ENCODE measurements at regions not wholly inside any gene's neighbourhood (a gene's known extent, or its start where the extent isn't known, plus 50 kb on each side); places are given as distances from the start of the nearest gene placed in this dataset.
"Not testable (repeated sequence)": the region's sequence is repeated elsewhere in the genome, so short reads cannot be mapped to it uniquely, and the experiment has no call there.

DNA sequence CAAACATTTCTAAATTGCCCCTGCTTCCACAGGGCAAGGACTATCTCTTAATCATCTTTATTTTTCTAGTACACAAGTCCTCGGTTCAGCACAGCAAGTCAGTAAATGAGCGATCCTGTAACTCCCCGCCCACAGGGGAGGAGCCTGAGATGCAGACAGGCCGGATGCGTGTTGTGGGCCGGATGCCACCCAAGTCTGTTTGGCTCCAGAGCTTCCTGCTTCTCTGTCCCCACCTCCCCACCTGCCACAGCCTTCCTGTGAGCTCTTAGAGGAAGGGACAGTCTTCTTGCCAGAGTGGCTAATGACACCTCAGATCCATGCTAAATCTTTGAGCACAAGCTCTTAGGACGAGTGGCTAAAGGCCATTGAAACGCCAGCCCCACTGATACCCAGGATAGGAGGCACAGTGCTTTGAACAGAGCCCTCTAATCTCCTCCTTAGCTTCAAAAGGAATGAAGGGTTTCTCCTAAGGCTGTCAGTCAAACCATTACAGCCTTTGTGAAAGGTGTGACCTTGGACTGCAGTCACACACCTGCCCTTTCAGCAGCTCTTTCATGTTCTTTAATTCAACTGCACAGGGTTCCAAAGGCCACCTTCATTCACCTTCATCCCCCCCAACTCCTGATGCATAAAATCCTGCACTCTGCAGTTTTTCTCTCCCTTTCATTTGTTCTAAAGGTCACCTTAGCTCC, 264.3 kb downstream of the TFAP2C start:
- DNase-seq (ENCODE audit: extremely low read depth in 1 of 11, low read depth in 9 of 11, low spot score in 4 of 11), result no peak

DNA sequence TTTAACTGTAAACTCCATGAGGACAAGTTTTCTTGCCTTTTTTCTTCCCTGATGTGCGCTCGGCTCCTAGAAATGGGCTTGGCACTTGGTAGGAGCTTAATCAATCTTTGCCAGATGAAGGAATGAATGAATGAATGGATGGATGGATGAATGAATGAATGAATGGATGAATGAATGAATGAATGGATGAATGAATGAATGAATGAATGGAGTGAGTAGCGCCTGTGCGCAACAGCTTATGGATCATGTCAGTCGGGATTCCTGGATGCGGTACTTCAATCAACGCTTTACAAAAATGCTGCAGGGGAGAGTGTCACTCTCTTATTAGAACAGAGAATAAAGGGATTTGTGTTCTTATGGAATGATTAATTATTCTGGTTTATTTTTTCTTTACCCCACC, 267.3 kb downstream of the TFAP2C start:
- no peak for DNase-seq (ENCODE audit: extremely low read depth in 1 of 11, low read depth in 9 of 11, low spot score in 4 of 11)

DNA sequence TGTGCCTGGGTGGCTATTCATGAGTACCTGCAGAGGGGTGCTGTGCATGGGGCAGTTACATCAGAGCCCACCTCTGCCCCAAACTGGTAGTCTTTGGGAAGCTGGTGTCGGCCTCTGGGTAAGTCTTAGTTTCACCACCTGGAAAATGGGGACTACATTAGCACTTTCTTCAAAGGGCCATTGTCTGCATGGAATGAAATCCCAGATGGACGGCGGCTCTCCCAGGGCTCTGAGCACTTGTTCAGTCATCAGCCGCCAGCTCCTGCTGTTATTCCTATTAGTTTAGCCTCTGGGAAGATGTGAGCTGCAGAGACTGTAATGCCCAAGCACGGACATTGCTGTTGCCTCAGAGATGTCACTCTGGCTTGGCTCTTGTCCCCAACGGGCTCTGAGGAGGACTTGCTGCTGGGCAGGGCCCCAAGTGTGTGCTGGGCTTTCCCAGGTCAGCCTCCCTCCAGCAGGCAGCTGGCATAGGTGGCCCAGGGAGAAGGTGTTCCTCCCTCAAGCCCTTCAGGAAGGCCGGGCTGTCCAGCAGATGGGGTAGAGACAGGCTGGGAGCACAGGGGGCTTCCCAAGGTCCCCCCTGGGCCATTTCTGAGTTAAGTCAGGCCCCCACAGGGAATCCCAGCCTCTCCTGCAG, 268.3 kb downstream of the TFAP2C start:
- DNase-seq (ENCODE audit: extremely low read depth in 1 of 11, low read depth in 9 of 11, low spot score in 4 of 11), result no peak

DNA sequence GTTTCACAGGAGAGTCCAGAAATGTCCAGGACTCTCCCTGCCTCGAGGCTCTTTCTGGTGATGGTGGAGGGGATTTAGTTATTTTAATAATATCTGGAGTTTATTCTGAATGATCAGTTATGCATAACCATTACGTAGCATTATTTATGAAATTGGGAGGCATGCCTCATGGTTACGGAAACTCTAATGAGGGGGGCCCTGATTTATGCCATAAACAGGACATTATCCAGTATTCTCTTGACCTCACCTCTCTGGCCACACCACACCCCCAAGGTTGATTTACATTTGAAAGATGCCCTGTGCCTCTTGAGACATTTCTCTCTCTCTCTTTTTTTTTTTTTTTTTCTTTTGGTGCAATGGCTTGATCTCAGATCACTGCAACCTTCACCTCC, 268.8 kb downstream of the TFAP2C start:
- DNase-seq (ENCODE audit: extremely low read depth in 1 of 11, low read depth in 9 of 11, low spot score in 4 of 11), result no peak

DNA sequence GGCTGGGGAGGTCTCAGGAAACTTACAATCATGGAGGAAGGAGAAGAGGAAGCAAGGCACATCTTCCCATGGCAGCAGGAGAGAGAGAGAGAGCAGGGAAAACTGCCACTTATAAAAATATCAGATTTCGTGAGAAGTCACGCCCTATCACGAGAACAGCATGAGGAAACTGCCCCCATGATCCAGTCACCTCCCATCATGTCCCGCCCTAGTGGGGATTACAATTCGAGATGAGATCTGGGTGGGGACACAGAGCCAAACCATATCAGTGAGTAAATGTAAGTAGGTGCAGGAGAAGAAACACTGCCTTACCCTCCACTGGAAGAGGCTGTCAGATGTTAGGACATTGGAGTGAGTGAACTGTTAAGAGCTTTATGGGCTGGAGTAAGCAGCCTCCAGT, 270.4 kb downstream of the TFAP2C start:
- DNase-seq (ENCODE audit: extremely low read depth in 1 of 11, low read depth in 9 of 11, low spot score in 4 of 11), result no peak

DNA sequence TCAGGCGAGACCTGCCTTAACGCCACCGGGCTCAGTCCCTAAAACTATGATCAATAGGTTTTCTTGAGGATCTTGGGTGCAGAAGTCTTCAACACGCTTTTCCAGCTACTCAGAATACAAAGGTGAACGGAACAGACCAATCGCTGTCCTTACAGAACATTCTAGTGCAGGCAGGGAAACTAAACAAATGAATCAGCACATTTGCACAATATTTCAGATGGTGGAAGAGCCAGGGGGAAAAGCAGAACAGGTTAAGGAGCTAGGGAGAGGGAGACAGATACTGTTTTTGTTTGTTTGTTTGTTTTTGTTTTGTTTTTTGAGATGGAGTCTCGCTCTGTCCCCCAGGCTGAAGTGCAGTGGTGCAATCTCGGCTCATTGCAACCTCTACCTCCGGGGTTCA, 271.1 kb downstream of the TFAP2C start:
- DNase-seq (ENCODE audit: extremely low read depth in 1 of 11, low read depth in 9 of 11, low spot score in 4 of 11), result no peak

DNA sequence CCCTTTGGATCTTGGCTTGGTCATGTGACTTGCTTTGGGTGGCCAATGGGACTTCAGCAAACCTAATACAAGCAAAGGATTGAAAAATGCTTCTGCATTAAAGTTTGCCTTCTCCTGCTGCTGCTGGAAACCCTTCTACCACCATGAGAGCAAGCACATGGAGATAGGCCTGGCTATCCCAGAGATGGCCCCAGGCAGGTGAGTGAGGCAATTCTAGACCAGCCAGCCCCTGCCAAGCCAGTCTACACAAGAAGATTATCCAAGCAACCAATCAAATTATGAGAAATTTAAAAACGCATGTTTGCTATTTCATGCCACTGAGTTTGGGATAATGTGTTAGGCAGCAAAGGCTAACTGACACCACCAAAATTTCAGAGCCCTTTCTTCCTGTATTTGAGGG, 274.3 kb downstream of the TFAP2C start:
- DNase-seq (ENCODE audit: extremely low read depth in 1 of 11, low read depth in 9 of 11, low spot score in 4 of 11), result no peak

DNA sequence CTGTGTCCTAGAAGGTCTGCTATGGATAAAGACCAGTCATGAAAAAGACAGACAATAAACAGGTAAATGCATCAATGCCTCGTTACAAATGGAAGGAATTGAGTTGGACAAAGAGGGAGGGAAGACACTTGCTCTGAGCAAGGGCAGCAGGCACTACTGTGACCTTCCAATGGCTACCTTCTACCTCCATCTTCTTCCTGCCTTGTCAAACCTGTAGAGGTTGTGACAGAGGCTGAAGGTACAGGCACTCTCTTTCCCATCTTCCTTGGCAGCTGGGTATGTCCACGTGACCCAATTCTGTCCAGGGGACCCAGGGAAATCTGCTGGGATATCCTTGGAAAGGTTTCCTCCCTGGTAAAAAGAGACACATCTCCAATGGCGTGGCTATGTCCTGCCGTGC, 274.8 kb downstream of the TFAP2C start:
- DNase-seq (ENCODE audit: extremely low read depth in 1 of 11, low read depth in 9 of 11, low spot score in 4 of 11), result no peak

DNA sequence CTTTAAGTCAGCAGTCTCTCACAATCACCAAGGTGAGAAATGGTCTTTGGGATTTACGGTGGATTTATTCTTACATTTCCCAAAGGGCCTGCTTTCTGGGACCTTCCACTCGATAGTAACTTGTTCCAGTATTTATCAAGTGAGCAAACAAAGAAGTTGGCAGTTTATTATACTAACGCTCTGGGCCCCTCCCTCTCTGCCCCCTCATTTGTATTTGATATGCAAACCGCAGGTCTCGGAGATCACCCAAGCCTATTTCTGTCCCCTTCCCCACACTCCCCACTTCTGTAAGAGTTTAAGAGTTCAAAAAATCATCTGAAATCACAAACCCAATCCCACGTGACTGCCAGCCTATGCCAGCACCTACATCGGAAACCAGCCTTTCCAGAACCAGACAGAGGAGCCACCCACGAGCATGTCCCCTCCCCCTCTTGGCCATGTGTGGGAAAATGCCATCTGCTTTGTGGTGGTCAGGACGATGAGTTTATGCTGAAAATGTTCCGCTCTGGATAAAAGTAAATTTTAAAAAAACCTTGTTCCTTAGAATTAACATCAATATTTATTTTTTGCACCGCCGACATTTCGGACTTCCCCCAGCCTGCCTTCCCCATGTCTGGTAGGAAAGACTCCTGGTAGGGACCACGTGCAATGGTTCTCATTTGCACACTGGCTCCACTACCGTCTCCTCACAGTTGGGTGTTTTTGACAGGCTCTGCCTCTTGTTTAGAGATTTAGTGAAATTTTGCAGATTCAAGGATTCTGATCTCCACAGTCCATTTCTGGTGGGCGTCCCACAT, 281.0 kb downstream of the TFAP2C start:
- no peak for DNase-seq (ENCODE audit: extremely low read depth in 1 of 11, low read depth in 9 of 11, low spot score in 4 of 11)

DNA sequence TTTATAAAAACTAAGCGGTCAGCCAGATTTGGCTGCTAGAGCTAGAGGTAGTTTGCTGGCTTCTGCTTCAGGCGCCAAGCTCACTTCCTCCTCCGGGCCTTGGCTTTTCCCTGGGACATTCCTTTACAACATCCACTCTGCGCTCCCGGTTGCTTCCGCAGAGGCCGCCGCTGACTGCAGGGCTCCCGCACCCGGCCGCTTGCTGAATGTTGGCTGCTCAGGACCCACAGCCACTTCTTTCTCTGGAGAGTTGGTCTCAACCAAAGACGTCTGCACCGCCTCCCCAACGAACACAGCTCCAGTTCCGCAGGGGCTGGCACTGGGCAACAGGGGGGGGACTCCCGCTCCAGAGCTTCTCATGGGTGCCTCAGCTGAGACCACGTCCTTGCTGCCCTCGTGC, 282.8 kb downstream of the TFAP2C start:
- no peak for DNase-seq (ENCODE audit: extremely low read depth in 1 of 11, low read depth in 9 of 11, low spot score in 4 of 11)

DNA sequence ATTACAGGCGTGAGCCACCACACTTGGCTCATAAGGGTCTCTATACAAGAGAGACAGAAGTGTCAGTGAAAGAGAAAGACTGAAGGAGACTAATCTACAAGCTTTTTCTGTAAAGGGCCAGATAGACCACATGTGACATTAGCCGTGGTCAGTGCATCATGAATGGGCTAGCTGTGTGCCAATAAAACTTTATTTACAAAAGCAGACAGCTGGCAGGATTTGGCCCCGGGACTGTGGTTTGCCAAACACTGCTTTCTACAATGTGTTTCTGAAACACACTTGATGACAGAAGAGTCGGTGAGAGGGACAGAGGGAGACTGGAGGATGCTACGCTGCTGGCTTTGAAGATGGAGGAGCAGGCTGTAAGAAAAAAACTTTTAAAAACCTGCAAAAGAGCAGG, 285.4 kb downstream of the TFAP2C start:
- DNase-seq (ENCODE audit: extremely low read depth in 1 of 11, low read depth in 9 of 11, low spot score in 4 of 11), result no peak

DNA sequence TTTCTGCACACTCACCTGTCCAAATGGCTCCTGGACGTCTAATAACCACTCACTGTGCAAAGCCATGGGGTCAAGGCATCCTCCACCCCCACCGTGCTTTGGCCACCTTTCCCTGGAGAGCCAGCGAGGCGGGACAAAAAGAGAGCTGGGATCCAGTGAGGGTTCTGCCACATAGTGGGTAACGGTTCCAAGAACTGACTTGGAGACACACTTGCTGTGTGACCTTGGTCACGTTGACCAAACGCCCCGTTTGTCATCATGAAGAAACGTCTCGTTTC, 287.2 kb downstream of the TFAP2C start:
- no peak for DNase-seq (ENCODE audit: extremely low read depth in 1 of 11, low read depth in 9 of 11, low spot score in 4 of 11)

DNA sequence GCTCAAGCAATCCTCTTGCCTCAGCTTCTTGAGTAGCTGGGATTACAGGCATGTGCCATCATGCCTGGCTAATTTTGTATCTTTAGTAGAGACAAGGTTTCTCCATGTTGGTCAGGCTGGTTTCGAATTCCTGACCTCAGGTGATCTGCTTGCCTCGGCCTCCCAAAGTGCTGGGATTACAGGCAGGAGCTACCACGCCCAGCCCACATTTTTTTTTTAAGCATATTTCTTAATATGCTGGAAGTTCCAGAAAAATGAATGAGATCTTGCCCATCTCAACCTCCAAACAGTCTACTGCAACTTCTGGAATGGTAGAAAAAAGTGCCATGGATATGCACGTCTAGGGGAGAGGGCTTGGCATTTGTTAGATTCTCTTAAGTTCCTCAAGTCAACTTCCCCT, 290.9 kb downstream of the TFAP2C start:
- not testable (repeated sequence) for DNase-seq (ENCODE audit: extremely low read depth in 1 of 11, low read depth in 9 of 11, low spot score in 4 of 11)

DNA sequence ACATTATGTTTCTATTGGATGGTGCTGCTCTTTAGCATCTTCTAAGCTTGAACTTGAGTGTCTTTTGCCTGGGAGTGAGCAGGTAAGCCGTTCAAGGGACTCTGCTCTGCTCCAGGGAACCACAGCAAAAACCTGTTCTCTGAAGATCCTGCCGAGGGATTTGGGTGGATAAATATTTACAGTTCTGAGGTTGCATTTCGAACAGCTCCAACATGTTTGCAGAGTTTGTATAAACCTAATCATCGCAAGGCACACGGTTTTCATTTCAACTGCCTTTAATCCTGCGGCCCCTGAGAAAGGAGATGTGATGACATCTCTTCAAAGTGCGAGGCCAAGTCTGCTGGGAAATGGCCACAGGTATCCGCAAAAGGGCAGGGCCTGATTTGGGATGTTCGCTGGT, 293.4 kb downstream of the TFAP2C start:
- no peak for DNase-seq (ENCODE audit: extremely low read depth in 1 of 11, low read depth in 9 of 11, low spot score in 4 of 11)

DNA sequence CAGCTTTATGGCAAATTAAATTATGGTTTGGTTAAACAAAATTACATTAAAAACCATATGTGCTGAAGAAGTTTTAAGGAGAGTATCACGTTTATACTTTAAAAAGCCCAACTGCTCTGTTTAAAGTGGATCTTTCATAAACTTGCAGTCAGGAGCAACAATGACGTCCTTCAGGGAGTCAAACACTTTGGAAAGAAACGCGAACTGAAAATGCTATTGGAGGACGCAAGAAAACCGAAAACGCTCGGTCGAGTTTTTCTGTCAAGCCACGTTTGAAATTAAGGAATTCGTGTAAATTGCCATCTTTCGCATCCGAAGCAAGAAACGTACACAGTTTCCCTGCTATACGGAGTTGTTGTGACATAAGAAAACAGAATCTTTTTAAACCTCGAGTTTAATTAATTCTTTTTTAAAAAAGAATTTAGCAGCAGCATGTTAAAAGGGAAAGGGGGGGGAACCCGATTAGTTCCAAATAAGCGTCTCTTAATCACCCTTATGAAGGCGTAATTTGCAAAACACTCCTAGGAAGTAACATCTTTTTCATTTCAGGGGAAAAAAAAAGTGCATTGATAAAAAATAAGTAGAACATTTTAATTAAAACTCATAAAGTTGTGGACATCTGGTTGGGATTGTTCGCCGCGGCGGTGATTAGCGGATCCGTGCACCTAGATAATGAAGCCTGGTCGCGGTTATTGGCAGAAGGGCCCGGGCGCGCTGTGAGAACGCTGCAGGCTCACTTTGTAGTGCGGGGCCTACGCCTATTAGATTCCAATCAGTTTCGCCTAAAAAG, 295.4 kb downstream of the TFAP2C start:
- DNase-seq (ENCODE audit: extremely low read depth in 1 of 11, low read depth in 9 of 11, low spot score in 4 of 11), result no peak

DNA sequence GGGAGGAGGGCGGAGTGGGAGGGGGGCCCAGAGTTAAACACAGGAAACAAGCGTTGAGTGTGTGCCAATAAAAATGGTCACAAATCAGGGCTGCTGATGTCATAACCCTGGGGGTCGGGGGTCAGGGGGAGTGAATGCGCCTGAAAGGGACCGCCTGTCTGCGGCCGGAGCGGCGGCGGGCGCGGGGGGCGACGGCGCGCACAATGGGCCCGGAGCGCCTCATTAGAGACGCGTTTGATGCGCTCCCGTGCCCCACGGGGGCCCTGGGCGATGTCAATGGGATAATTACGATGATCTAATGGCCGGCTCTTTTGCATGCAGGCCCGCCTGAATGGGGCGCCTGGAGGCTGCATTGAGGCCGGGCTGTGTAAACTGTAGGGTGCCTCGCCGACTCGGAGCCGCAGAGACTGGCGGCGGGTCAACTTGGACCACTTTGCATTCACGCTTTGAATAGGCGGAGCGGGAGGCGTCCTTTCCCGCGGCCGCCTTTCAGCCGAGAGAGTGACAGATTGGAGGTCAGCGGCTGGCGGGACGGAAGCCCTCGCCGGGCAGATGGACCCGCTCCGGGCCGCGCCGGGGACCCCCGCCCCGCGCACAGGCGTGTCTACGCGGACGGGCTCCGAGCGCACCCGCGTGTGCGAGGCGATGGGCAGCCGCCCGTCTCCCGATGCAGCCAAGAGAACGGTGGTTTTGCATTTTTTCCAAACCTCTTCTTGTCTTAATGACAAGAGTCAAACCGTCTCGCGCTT, 296.1 kb downstream of the TFAP2C start:
- DNase-seq (ENCODE audit: extremely low read depth in 1 of 11, low read depth in 9 of 11, low spot score in 4 of 11), result no peak

DNA sequence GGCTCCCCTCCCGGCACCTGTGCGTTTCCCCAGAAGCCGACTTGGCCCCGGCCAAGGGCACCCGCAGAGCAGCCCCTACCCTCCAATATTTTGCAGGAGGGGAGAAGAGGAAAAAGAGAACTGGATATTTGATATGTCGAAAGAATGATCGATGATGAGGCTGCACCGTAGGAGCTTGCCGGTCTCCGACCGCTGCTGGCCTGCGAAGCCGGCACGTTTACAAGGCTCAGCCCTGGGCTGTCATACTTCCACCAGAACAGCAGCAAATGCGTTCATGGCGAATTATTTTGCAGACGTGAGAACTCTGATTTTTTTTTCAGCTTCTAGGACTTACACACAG, 296.7 kb downstream of the TFAP2C start:
- no peak for DNase-seq (ENCODE audit: extremely low read depth in 1 of 11, low read depth in 9 of 11, low spot score in 4 of 11)

DNA sequence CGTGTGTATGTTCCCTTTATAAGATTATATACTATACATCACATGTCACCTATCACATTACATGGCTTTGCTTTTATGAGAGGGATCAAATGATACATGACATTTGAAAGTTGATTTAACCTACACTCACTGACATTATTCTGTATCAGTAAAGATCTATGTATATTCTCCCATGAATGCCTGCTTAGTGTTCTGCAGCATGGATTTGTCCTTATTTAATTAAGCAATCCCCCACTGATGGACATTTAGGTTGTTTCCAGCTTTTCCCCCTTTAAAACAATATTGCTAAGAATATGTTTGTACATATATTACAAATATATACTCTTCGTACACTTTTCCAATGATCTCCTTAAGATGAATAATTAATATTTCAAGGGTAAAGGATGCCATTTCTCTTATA, 297.4 kb downstream of the TFAP2C start:
- no peak for DNase-seq (ENCODE audit: extremely low read depth in 1 of 11, low read depth in 9 of 11, low spot score in 4 of 11)

DNA sequence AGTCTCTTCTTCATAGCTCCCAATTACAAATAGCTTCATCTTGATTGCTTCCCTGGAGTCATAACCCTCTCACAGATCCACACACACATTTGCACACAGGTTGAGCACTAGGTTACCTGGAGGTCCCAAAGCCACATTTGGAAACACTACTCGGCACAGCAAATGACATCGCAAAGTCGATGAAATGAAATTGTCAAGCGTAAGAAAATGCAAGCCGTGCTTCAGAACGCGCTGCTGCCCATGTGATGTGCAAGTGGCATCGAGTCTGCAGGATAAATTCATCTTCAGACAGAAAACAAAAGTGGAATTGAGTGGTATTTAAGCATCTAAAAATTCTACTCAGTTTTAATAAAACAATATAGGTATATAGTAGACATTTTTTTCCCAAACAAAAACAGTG, 298.0 kb downstream of the TFAP2C start:
- no peak for DNase-seq (ENCODE audit: extremely low read depth in 1 of 11, low read depth in 9 of 11, low spot score in 4 of 11)

Data from renal cortex interstitium (tissue), 11 donors.